ENCODE measurements at regions not wholly inside any gene's neighbourhood (a gene's known extent, or its start where the extent isn't known, plus 50 kb on each side); places are given as distances from the start of the nearest gene placed in this dataset.

DNA sequence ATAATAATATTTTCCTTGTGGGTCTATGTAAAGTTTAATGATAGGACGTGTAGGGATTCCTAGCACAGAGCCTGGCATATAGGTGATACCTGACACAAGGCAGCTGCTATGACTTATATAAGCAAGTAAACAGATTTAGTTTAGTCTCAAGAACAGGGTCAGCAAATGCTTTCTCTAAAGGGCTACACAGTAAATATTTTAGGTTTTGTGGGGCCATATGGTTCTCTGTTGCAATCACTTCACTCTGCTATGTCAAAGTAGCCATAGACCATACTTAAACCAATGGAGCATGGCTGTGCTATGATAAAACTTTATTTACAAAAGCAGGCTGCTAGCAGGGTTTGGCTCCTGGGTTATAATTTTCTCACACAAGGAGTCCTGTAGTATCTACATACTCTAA, 204.8 kb upstream of the KLF4 start:
- TF ChIP-seq, protein P1, sequence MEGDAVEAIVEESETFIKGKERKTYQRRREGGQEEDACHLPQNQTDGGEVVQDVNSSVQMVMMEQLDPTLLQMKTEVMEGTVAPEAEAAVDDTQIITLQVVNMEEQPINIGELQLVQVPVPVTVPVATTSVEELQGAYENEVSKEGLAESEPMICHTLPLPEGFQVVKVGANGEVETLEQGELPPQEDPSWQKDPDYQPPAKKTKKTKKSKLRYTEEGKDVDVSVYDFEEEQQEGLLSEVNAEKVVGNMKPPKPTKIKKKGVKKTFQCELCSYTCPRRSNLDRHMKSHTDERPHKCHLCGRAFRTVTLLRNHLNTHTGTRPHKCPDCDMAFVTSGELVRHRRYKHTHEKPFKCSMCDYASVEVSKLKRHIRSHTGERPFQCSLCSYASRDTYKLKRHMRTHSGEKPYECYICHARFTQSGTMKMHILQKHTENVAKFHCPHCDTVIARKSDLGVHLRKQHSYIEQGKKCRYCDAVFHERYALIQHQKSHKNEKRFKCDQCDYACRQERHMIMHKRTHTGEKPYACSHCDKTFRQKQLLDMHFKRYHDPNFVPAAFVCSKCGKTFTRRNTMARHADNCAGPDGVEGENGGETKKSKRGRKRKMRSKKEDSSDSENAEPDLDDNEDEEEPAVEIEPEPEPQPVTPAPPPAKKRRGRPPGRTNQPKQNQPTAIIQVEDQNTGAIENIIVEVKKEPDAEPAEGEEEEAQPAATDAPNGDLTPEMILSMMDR (IDR thresholded peaks at IDR 0.05) = no peak
- TF ChIP-seq ZFX (IDR thresholded peaks at IDR 0.05; ENCODE audit: borderline replicate concordance) = no peak

All from 22Rv1 (cell line).